Loucy (cell line): ENCODE measurements at regions not wholly inside any gene's neighbourhood (a gene's known extent, or its start where the extent isn't known, plus 50 kb on each side); places are given as distances from the start of the nearest gene placed in this dataset.

Source experiments
- EZH2phosphoT487 ChIP-seq: fragments of 200-600 bp; IDR thresholded peaks from 2 replicates; pipeline ENCODE4 v1.6.1; 2018; ENCODE audit warnings: antibody characterized with exemption, mild to moderate bottlenecking, moderate library complexity, borderline replicate concordance
- TF ChIP-seq, protein P1 (sequence below): fragments of 200-600 bp; sonication (generic); conservative IDR thresholded peaks from 2 replicates; pipeline ENCODE4 v1.5.1; 2014; ENCODE audit warnings: mild to moderate bottlenecking, antibody characterized with exemption, low read length

DNA sequence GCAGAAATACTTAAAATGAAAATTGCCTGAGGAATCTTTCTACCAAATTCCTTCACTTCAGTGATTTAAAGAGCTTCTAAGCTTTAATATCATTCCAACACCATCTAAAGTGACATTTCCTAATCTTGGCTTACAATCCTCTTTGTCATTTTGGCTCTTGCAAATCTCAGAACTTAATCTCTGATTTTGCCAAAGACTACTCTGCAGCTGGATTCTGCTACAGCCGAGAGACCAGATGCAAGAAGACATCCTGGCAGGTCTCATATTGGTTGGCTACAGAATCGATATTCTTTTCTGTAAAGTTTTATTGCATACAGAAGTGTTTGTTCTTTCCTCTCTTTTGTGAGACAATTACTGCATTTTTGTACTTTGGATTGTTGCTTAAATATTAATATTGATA, 716.5 kb upstream of the LRATD1 start:
- TF ChIP-seq, protein P1, sequence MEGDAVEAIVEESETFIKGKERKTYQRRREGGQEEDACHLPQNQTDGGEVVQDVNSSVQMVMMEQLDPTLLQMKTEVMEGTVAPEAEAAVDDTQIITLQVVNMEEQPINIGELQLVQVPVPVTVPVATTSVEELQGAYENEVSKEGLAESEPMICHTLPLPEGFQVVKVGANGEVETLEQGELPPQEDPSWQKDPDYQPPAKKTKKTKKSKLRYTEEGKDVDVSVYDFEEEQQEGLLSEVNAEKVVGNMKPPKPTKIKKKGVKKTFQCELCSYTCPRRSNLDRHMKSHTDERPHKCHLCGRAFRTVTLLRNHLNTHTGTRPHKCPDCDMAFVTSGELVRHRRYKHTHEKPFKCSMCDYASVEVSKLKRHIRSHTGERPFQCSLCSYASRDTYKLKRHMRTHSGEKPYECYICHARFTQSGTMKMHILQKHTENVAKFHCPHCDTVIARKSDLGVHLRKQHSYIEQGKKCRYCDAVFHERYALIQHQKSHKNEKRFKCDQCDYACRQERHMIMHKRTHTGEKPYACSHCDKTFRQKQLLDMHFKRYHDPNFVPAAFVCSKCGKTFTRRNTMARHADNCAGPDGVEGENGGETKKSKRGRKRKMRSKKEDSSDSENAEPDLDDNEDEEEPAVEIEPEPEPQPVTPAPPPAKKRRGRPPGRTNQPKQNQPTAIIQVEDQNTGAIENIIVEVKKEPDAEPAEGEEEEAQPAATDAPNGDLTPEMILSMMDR, result no peak
- TF ChIP-seq EZH2phosphoT487, result no peak
